K562 (cell line): ENCODE measurements at regions not wholly inside any gene's neighbourhood (a gene's known extent, or its start where the extent isn't known, plus 50 kb on each side); places are given as distances from the start of the nearest gene placed in this dataset.
"Not testable (repeated sequence)": the region's sequence is repeated elsewhere in the genome, so short reads cannot be mapped to it uniquely, and the experiment has no call there.

ENCODE experiments used
- BRCA1 ChIP-seq, 2 experiments: fragments of 450-650 bp in 1 of 2; sonication (generic) in 1 of 2; formaldehyde crosslinking in 1 of 2; IDR thresholded peaks; 2 replicates each; pipeline versions ENCODE4 v1.5.0 to v1.6.1; 2017 to 2020; ENCODE audit warnings: mild to moderate bottlenecking in 1 of 2, missing genetic modification reagents in 1 of 2
- CCAR2 ChIP-seq: fragments of 200-400 bp; formaldehyde crosslinking; IDR thresholded peaks from 2 replicates; pipeline ENCODE4 v1.6.1; 2017; ENCODE audit warnings: mild to moderate bottlenecking, low read depth, low read length
- EZH2 ChIP-seq: IDR thresholded peaks from 2 replicates; pipeline ENCODE4 v1.6.1; 2012; ENCODE audit warnings: low read depth, mild to moderate bottlenecking, inconsistent platforms, low read length, borderline replicate concordance
- POLR2AphosphoS5 ChIP-seq: IDR thresholded peaks from 2 replicates; pipeline ENCODE4 v1.6.1; 2011; ENCODE audit warnings: mild to moderate bottlenecking, low read depth, low read length, moderate library complexity; ENCODE audit not compliant: control insufficient read depth, insufficient read depth
- RAD51 ChIP-seq: fragments of 450-650 bp; IDR thresholded peaks from 2 replicates; pipeline ENCODE4 v1.7.1; 2016; ENCODE audit warnings: low read depth, mild to moderate bottlenecking, borderline replicate concordance
- SRSF7 ChIP-seq: fragments of 200-400 bp; formaldehyde crosslinking; optimal IDR thresholded peaks from 2 replicates; pipeline ENCODE3; 2017; ENCODE audit warnings: mild to moderate bottlenecking, low read depth, low read length
- TF ChIP-seq, protein P1 (sequence below): sonication (generic); formaldehyde crosslinking; IDR thresholded peaks from 2 replicates; pipeline ENCODE4 v1.4.0; 2020; ENCODE audit warnings: mild to moderate bottlenecking, missing genetic modification reagents
- TF ChIP-seq, protein P2 (sequence below), 3 experiments: IDR thresholded peaks in 2 of 3; conservative IDR thresholded peaks in 1 of 3; 2 replicates each; pipeline ENCODE4 v1.5.1; 2011 to 2012; ENCODE audit warnings: low read length in 3 of 3, mild to moderate bottlenecking in 3 of 3, control low read depth in 2 of 3, improper control_type of control experiment in 1 of 3, inconsistent platforms in 1 of 3, low read depth in 1 of 3, mixed read lengths in 1 of 3, moderate library complexity in 1 of 3; ENCODE audit not compliant: insufficient read depth in 2 of 3
- TF ChIP-seq, protein P3 (sequence below): fragments of 200-800 bp; sonication (Bioruptor generic); IDR thresholded peaks from 2 replicates; pipeline ENCODE4 v1.6.1; 2016; ENCODE audit warnings: missing genetic modification characterization, missing compliant biosample characterization
- TF ChIP-seq, protein P4 (sequence below): fragments of 250-450 bp; sonication (Bioruptor Pico); IDR thresholded peaks from 2 replicates; pipeline ENCODE4 v1.9.0; 2021; ENCODE audit warnings: mild to moderate bottlenecking
- TF ChIP-seq, protein P5 (sequence below): fragments of 250-450 bp; sonication (Bioruptor Pico); IDR thresholded peaks from 2 replicates; pipeline ENCODE4 v1.5.0; 2020; ENCODE audit warnings: mild to moderate bottlenecking, borderline replicate concordance

DNA sequence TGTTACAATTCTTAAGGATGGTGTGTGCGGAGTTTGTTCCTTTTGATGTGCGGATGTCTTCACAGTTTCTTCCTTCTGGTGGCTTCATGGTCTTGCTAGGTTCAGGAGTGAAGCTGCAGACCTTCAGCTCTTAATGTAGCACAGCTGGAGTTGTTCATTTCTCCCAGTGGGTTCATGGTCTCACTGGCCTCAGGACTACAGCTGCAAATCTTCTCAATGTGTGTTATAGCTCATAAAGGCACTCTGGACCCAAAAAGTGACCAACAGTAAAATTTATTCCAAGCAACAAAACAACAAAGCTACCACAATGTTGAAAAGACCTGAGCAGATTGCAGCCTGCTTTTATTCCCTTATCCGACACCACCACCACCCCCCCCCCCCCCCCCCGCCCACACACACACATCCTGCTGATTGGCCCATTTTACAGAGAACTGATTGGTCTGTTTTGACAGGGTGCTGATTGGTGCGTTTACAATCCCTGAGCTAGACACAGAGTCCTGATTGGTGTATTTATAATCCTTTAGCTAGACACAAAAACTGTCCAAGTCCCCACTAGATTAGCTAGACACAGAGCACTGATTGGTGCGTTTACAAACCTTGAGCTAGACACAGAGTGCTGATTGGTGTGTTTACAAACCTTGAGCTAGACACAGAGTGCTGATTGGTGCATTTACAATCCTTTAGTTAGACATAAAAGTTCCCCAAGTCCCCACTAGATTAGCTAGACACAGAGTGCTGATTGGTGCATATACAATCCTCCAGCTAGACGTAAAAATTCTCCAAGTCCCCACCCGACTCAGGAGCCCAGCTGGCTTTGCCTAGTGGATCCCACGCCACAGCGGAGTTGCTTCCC is 59.2 kb downstream of the BAK1 start:
- TF ChIP-seq POLR2AphosphoS5; BRCA1 (IDR thresholded peaks at IDR 0.05); BRCA1 (CRISPR knock-in tag; IDR thresholded peaks at IDR 0.05); SRSF7; CCAR2; RAD51; EZH2: not testable (repeated sequence)
- TF ChIP-seq, protein P1, sequence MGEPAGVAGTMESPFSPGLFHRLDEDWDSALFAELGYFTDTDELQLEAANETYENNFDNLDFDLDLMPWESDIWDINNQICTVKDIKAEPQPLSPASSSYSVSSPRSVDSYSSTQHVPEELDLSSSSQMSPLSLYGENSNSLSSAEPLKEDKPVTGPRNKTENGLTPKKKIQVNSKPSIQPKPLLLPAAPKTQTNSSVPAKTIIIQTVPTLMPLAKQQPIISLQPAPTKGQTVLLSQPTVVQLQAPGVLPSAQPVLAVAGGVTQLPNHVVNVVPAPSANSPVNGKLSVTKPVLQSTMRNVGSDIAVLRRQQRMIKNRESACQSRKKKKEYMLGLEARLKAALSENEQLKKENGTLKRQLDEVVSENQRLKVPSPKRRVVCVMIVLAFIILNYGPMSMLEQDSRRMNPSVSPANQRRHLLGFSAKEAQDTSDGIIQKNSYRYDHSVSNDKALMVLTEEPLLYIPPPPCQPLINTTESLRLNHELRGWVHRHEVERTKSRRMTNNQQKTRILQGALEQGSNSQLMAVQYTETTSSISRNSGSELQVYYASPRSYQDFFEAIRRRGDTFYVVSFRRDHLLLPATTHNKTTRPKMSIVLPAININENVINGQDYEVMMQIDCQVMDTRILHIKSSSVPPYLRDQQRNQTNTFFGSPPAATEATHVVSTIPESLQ, result not testable (repeated sequence)
- TF ChIP-seq, protein P2, sequence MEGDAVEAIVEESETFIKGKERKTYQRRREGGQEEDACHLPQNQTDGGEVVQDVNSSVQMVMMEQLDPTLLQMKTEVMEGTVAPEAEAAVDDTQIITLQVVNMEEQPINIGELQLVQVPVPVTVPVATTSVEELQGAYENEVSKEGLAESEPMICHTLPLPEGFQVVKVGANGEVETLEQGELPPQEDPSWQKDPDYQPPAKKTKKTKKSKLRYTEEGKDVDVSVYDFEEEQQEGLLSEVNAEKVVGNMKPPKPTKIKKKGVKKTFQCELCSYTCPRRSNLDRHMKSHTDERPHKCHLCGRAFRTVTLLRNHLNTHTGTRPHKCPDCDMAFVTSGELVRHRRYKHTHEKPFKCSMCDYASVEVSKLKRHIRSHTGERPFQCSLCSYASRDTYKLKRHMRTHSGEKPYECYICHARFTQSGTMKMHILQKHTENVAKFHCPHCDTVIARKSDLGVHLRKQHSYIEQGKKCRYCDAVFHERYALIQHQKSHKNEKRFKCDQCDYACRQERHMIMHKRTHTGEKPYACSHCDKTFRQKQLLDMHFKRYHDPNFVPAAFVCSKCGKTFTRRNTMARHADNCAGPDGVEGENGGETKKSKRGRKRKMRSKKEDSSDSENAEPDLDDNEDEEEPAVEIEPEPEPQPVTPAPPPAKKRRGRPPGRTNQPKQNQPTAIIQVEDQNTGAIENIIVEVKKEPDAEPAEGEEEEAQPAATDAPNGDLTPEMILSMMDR (IDR thresholded peaks at IDR 0.05 in 2 of 3, conservative IDR thresholded peaks at IDR 0.05 in 1 of 3; ENCODE audit: insufficient read depth in 2 of 3, low read depth in 1 of 3, low read length in 3 of 3), result not testable (repeated sequence)
- TF ChIP-seq, protein P3, sequence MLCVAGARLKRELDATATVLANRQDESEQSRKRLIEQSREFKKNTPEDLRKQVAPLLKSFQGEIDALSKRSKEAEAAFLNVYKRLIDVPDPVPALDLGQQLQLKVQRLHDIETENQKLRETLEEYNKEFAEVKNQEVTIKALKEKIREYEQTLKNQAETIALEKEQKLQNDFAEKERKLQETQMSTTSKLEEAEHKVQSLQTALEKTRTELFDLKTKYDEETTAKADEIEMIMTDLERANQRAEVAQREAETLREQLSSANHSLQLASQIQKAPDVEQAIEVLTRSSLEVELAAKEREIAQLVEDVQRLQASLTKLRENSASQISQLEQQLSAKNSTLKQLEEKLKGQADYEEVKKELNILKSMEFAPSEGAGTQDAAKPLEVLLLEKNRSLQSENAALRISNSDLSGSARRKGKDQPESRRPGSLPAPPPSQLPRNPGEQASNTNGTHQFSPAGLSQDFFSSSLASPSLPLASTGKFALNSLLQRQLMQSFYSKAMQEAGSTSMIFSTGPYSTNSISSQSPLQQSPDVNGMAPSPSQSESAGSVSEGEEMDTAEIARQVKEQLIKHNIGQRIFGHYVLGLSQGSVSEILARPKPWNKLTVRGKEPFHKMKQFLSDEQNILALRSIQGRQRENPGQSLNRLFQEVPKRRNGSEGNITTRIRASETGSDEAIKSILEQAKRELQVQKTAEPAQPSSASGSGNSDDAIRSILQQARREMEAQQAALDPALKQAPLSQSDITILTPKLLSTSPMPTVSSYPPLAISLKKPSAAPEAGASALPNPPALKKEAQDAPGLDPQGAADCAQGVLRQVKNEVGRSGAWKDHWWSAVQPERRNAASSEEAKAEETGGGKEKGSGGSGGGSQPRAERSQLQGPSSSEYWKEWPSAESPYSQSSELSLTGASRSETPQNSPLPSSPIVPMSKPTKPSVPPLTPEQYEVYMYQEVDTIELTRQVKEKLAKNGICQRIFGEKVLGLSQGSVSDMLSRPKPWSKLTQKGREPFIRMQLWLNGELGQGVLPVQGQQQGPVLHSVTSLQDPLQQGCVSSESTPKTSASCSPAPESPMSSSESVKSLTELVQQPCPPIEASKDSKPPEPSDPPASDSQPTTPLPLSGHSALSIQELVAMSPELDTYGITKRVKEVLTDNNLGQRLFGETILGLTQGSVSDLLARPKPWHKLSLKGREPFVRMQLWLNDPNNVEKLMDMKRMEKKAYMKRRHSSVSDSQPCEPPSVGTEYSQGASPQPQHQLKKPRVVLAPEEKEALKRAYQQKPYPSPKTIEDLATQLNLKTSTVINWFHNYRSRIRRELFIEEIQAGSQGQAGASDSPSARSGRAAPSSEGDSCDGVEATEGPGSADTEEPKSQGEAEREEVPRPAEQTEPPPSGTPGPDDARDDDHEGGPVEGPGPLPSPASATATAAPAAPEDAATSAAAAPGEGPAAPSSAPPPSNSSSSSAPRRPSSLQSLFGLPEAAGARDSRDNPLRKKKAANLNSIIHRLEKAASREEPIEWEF (CRISPR knock-in tag), result not testable (repeated sequence)
- TF ChIP-seq, protein P4, sequence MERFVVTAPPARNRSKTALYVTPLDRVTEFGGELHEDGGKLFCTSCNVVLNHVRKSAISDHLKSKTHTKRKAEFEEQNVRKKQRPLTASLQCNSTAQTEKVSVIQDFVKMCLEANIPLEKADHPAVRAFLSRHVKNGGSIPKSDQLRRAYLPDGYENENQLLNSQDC (CRISPR knock-in tag), result not testable (repeated sequence)
- TF ChIP-seq, protein P5, sequence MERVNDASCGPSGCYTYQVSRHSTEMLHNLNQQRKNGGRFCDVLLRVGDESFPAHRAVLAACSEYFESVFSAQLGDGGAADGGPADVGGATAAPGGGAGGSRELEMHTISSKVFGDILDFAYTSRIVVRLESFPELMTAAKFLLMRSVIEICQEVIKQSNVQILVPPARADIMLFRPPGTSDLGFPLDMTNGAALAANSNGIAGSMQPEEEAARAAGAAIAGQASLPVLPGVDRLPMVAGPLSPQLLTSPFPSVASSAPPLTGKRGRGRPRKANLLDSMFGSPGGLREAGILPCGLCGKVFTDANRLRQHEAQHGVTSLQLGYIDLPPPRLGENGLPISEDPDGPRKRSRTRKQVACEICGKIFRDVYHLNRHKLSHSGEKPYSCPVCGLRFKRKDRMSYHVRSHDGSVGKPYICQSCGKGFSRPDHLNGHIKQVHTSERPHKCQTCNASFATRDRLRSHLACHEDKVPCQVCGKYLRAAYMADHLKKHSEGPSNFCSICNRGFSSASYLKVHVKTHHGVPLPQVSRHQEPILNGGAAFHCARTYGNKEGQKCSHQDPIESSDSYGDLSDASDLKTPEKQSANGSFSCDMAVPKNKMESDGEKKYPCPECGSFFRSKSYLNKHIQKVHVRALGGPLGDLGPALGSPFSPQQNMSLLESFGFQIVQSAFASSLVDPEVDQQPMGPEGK, result not testable (repeated sequence)
